ENCODE measurements at regions not wholly inside any gene's neighbourhood (a gene's known extent, or its start where the extent isn't known, plus 50 kb on each side); places are given as distances from the start of the nearest gene placed in this dataset.

- no peaks in the 10 kb centered on the region for H3K36me3 ChIP-seq (ENCODE audit: control insufficient read depth in 4 of 4, insufficient read depth in 3 of 4, low read depth in 1 of 4, low read length in 3 of 4)
- TF ChIP-seq HNF4A (conservative IDR thresholded peaks at IDR 0.05) (no peak), RXRA (IDR thresholded peaks at IDR 0.05) (no peak), EGR1 (IDR thresholded peaks at IDR 0.05; ENCODE audit: low read depth in 2 of 2) (no peak), CTCF (IDR thresholded peaks at IDR 0.05; ENCODE audit: low read depth, low read length, missing input control) (no peak), NR2F2 (IDR thresholded peaks at IDR 0.05) (no peak), MAX (IDR thresholded peaks at IDR 0.05) (no peak), HNF4G (IDR thresholded peaks at IDR 0.05) (no peak), SP1 (IDR thresholded peaks at IDR 0.05) (no peak)
- H3K9me3 ChIP-seq (ENCODE audit: control insufficient read depth in 4 of 4, low read length in 3 of 4): no peaks in the 10 kb centered on the region
- H3K4me3 ChIP-seq (ENCODE audit: low read depth in 1 of 3, low read length in 3 of 3): no peak overlapping the region
- H3K9ac ChIP-seq (ENCODE audit: low read depth in 1 of 2, low read length in 2 of 2): no peak overlapping the region
- H3K4me1 ChIP-seq (ENCODE audit: control insufficient read depth in 4 of 4, insufficient read depth in 4 of 4, low read length in 3 of 4): no peaks in the 10 kb centered on the region
- no peaks in the 10 kb centered on the region for H3K27me3 ChIP-seq (ENCODE audit: control insufficient read depth in 4 of 4, insufficient read depth in 4 of 4, low read length in 3 of 4)
- no peak overlapping the region for H3K27ac ChIP-seq (ENCODE audit: low read depth in 1 of 2, low read length in 2 of 2)
- WGBS: 82% methylated on average over 2 of the region's 2 CpGs
- DNase-seq (ENCODE audit: low spot score): no peak
These were observed 107.6 kb upstream of the FUT8 start for GRCh38 chr14:65304963-65305362.

- Histone ChIP-seq H3K4me1 (ENCODE audit: control insufficient read depth in 4 of 4, insufficient read depth in 4 of 4, low read length in 3 of 4) (no peaks in the 10 kb centered on the region), H3K9me3 (ENCODE audit: control insufficient read depth in 4 of 4, low read length in 3 of 4) (no peaks in the 10 kb centered on the region), H3K27me3 (ENCODE audit: control insufficient read depth in 4 of 4, insufficient read depth in 4 of 4, low read length in 3 of 4) (no peaks in the 10 kb centered on the region), H3K27ac (ENCODE audit: low read depth in 1 of 2, low read length in 2 of 2) (no peak overlapping the region), H3K4me3 (ENCODE audit: low read depth in 1 of 3, low read length in 3 of 3) (no peak overlapping the region), H3K36me3 (ENCODE audit: control insufficient read depth in 4 of 4, insufficient read depth in 3 of 4, low read depth in 1 of 4, low read length in 3 of 4) (no peaks in the 10 kb centered on the region), H3K9ac (ENCODE audit: low read depth in 1 of 2, low read length in 2 of 2) (no peak overlapping the region)
- TF ChIP-seq RAD21 (IDR thresholded peaks at IDR 0.05): no peak
- TF ChIP-seq NR2F2 (IDR thresholded peaks at IDR 0.05): no peak
- no peak for TF ChIP-seq JUND (IDR thresholded peaks at IDR 0.05)
- TF ChIP-seq HNF4A (conservative IDR thresholded peaks at IDR 0.05): no peak
- no peak for DNase-seq (ENCODE audit: low spot score)
These were observed 104.0 kb upstream of the FUT8 start for GRCh38 chr14:65308536-65308935.

- no peaks in the 10 kb centered on the region for H3K36me3 ChIP-seq (ENCODE audit: control insufficient read depth in 4 of 4, insufficient read depth in 3 of 4, low read depth in 1 of 4, low read length in 3 of 4)
- H3K4me1 ChIP-seq (ENCODE audit: control insufficient read depth in 4 of 4, insufficient read depth in 4 of 4, low read length in 3 of 4): no peaks in the 10 kb centered on the region
- H3K4me3 ChIP-seq (ENCODE audit: low read depth in 1 of 3, low read length in 3 of 3): no peak overlapping the region
- H3K27ac ChIP-seq (ENCODE audit: low read depth in 1 of 2, low read length in 2 of 2): no peak overlapping the region
- no peak overlapping the region for H3K9ac ChIP-seq (ENCODE audit: low read depth in 1 of 2, low read length in 2 of 2)
- no peaks in the 10 kb centered on the region for H3K9me3 ChIP-seq (ENCODE audit: control insufficient read depth in 4 of 4, low read length in 3 of 4)
- no peaks in the 10 kb centered on the region for H3K27me3 ChIP-seq (ENCODE audit: control insufficient read depth in 4 of 4, insufficient read depth in 4 of 4, low read length in 3 of 4)
- 68% methylated on average over 2 of the region's 2 CpGs for WGBS
- TF ChIP-seq SP1 (IDR thresholded peaks at IDR 0.05) (no peak), YY1 (IDR thresholded peaks at IDR 0.05) (no peak), JUND (IDR thresholded peaks at IDR 0.05) (no peak), ZBTB33 (IDR thresholded peaks at IDR 0.05) (no peak), HNF4G (IDR thresholded peaks at IDR 0.05) (no peak), NR2F2 (IDR thresholded peaks at IDR 0.05) (no peak), GABPA (IDR thresholded peaks at IDR 0.05 in 1 of 2, conservative IDR thresholded peaks at IDR 0.05 in 1 of 2) (no peak), HNF4A (conservative IDR thresholded peaks at IDR 0.05) (no peak), CTCF (IDR thresholded peaks at IDR 0.05; ENCODE audit: low read depth, low read length, missing input control) (no peak), RAD21 (IDR thresholded peaks at IDR 0.05) (no peak), EGR1 (IDR thresholded peaks at IDR 0.05; ENCODE audit: low read depth in 2 of 2) (no peak), REST (IDR thresholded peaks at IDR 0.05) (no peak), ATF3 (IDR thresholded peaks at IDR 0.05) (no peak), FOXA1 (IDR thresholded peaks at IDR 0.05) (no peak), TAF1 (conservative IDR thresholded peaks at IDR 0.05) (no peak)
- no peak for DNase-seq (ENCODE audit: low spot score)
These were observed 102.0 kb upstream of the FUT8 start for GRCh38 chr14:65310568-65310967.
